ENCODE measurements at regions not wholly inside any gene's neighbourhood (a gene's known extent, or its start where the extent isn't known, plus 50 kb on each side); places are given as distances from the start of the nearest gene placed in this dataset.

DNA sequence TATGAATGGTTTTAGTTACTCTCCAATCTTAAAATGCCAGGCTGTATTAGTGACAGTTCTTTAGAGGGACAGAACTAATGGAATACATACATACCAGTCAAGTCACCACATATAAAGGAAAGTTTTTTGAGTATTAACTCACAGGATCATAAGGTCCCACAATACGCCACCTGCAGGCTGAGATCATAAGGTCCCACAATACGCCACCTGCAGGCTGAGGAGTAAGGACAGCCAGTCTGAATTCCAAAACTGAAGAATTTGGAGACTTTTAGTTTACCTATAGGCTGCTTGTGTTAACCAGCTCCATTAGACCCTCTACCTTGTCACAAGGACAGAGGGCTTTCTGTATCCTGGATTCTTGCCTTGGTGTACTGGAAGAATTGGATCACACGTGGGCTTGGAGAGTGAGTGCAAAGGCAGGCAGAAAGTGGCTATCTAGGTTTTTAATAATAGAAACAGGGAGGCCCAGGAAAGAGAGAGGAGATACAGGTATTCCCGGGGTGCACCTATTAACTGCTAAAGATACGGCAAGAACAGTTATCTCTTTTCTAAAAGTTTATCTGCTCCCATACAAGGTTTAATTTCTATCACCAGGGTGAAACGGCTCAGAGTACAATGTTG, 234.9 kb upstream of the CYRIA start:
- peak; percentile 2 for DNase-seq (ENCODE audit: low spot score)

DNA sequence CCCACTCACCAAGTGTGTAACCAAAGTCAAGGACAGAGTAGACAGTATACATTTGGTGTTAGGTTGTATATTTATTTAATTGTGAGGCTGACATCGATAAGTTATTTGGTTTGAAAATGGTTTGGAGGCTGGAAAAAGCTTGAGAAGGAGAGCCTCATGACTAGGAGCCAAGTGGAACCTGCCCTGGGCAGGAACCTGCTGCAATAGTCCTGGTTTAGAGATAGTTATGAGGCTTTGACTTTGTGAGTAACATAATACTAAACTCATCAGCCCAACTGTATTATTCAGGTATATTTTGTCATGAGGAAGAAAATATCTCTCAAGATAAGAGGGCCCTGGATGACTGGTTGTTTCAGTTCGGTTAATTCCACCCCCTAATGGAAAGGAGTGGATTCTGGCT, 234.3 kb upstream of the CYRIA start:
- no peak for DNase-seq (ENCODE audit: low spot score)

DNA sequence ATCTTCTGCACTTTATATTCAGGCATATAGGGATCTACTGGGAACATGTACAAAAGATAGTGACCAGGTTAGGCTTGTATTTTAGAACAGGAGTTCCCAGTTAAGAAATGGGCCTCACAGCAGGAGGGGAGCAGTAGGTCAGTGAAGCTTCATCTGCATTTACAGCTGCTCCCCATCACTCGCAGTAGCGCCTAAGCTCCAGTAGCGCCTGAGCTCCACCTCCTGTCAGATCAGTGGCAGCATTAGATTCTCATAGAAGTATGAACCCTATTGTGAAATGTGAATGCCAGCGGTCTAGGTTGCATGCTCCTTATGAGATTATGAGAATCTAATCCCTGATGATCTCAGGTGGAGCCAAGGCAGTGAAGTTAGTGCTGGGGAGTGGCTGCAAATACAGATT, 224.4 kb upstream of the CYRIA start:
- no peak for DNase-seq (ENCODE audit: low spot score)

DNA sequence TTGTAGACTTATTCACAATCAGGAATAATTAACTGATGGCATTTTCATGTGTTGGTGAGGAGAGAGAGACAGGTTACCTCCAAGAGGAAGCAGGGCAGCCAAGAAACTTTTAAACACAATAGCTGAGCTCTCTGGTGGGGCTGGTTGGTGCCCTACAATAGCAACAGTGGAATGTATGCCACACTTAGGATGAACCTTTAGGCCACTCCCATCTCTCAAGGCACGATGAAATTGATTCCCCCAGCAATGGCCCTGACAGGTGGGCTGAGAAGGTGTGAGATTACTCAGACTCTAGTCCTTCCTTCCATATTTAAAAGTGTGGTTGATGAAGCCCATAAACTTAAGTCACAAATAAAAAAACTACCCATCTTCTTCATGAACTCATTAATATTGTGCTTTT, 219.4 kb upstream of the CYRIA start:
- no peak for DNase-seq (ENCODE audit: low spot score)

DNA sequence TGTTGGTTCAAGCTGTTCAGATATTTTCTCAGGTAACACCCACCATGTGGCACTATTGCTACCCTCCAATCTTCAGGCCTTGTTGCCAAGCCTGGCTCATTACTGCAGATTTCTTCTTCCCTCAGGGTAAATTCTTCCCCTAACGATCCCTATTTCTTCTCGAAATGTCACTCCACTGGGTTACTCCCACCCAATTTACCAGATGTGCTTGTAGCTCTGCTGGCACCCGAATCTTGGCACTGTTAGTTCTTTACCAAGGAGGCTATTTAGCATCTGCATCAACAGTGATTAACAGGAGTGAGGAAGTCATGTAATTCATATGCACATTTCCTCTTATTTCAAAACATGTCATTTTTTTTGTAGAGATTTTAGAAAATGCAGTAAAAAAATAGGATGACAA, 217.1 kb upstream of the CYRIA start:
- DNase-seq (ENCODE audit: low spot score), result no peak

DNA sequence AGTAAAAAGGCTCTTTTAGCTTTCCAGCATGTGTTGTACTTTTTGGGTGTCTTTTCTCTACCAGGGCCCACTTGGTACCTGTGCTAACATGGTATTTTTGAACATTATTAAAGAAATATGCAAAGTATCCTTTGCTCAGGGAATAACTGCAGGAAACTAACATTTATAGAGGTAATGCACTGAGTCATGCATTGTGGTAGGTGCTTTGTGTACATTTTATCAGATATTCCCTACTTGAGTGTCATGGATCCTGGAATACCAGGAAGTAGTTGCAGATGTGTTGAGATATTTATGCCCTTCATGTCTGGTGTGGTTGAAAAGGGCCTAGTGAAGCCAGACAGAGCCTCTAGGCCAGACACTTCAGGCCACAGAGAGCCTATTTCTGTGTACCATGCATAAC, 215.5 kb upstream of the CYRIA start:
- no peak for DNase-seq (ENCODE audit: low spot score)

DNA sequence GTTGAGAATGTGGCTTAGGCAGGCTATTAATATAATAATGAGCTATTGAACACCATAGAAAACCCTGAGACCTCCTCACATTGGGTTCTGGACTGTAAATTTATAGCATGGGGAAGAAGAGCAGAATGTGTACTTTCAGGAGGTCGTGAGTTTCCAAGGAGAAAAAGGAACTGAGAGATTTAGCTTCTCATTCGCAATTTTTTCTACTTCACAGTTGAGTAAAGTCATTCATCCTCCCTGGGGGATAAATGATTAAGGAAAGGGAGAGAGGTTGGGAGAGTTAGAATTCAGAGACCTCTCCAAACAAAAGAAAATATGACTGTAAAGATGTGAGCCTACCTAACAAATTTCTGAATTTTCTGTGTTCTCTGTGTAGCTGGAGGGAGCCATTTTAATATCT, 205.8 kb upstream of the CYRIA start:
- no peak for DNase-seq (ENCODE audit: low spot score)

DNA sequence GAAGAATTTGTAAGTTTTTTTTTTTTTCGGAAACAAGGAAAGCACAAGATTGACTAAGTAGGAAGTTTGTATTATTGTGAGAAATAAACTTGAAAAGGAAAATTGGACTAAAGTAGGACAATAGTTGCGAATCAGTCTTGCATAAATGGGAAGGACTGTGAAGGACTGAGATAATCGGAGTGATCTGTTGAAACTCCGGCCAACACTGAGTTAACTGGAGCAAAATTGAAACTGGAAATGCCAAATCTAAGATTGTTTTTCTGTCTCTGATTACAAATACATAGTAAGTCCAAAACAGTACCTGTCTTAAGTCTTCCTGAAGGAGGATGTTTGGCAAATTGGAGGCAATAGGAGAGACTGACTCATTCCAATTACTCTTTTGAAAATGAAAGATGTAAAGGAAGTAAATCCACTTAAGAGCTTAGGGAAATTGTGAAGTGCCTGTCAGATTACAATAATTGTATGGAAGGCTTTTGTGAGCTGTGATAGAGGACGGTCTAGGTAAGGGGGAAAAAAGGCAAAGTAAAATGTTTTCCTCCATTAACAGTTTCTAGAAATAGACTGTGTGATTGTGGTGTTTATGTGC, 204.9 kb upstream of the CYRIA start:
- no peak for DNase-seq (ENCODE audit: low spot score)

DNA sequence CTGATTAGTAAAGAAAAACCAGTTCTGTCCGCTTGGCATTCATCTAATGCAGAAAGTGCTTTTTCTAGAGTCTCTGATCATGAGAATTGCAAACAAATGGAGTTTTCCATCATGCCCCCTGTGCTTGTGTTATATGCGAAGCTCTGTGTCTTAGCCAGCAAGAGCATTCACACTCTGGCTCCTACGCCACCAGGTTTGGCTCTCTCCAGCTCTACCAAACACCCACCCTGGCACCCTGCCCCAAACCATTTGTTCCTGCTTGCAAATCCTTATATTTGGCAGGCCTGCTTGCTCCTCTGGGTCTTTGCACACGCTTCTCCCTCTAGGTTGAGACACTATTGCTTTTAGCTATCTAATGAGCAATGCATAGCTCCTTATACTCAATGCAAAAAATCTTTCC, 204.1 kb upstream of the CYRIA start:
- DNase-seq (ENCODE audit: low spot score), result no peak

DNA sequence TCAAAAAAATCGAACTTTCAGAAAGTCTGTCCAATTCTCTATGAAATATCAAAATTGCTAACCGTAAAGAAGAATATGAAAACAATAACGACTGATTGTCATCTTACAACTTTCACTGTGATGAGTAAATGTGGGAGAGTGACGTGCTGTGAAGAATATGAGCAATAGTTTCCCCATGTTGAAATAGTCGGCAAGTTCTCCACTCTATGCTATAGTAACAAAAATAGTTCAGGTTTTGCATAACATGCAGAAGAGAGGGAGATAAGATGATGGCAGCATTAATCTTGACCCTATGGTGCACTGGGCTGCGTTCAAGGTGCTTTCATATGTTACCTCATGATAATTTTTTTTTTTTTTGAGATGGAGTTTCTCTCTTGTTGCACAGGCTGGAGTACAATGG, 196.8 kb upstream of the CYRIA start:
- no peak for DNase-seq (ENCODE audit: low spot score)

DNA sequence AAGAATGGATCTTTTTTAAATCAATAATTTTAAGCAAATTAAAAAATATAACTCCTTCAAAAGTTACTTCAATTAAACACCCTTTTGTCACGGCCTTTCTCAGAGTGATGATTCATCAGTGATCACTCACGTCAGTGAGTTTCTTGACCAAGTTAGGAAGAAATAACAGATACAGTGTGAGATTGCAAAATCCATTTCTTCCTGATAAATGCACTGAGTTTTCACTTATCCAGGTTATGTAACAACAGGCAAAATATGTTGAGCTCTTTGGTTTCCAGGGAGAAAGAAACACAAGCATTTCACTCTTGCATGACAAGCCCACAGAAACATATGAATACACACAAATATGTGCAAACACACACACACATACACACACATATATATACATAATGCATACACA, 195.9 kb upstream of the CYRIA start:
- no peak for DNase-seq (ENCODE audit: low spot score)

DNA sequence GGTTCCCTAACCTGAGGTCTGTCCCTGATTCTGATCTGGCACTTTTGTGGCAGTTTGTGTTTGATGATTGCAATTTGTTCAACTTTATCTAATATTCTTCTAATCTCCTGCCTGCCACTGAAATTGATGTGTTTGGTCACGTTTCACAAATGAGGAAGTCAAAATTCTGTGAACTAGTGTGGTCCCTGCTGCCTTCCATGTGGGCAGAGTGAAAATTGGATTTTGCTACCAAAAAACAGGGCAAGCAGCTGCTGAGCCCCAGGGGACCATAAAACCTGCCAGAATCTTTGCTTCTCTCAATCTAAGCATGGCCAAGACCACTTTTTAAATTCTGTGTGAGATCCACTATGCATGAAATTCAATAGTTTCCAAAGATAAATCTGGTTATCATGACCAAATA, 195.5 kb upstream of the CYRIA start:
- no peak for DNase-seq (ENCODE audit: low spot score)

DNA sequence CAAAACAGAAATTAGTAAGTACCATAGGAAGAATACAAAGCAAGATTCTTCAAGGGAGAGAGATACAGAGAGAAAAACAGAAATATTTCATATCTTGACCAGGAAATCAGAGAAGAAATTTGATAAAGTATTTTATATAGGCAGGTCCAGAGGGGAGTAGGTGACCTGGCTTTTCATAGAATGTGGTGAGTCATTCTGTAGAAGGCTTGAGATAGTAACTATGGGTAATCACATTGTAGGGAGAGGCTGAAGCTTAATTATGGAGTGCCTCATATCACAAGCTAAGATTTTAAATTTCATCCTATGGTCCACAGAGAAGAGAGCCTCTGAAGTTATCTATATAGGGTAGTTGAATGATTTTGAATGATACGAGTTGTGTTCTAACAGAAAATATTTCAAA, 195.0 kb upstream of the CYRIA start:
- no peak for DNase-seq (ENCODE audit: low spot score)

DNA sequence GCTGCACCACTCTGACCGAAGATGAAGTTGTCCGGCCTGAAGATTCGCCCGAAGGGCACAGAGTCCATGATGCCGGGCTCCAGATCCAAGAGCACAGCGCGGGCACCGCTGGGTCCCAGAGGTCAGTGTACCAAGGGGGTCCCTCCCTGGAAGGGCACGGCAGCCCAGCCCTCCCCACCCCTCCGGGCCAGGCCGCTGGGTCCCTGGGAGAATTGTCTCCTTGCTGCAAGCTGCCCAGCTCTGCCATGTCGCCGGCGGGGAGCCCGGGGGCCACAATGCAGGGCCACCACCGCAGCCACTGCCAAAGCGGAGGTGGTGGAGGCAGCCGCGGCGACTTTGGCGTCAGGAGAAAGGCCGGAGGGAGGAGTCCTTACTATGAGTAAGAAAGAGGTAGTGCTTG, 189.5 kb upstream of the CYRIA start:
- no peak for DNase-seq (ENCODE audit: low spot score)

DNA sequence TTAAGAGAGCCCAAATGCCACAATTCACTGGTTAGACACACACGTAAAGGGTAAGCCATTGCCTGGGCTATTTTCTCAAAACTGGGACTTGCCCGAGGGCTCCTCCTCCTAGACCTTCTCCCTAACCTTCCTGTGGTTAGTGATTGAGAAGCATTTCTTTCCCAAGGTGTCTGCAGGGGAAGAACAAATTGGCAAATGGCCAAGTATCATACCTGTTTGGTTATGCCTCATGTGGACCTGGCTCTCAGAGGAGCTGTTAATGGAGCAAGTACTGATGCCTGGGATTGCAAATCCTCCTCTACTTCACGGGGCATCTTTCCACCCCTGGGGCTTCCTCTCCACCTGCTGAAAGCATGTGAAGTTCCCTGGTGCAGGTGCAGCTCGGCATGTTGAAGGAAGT, 187.5 kb upstream of the CYRIA start:
- no peak for DNase-seq (ENCODE audit: low spot score)

DNA sequence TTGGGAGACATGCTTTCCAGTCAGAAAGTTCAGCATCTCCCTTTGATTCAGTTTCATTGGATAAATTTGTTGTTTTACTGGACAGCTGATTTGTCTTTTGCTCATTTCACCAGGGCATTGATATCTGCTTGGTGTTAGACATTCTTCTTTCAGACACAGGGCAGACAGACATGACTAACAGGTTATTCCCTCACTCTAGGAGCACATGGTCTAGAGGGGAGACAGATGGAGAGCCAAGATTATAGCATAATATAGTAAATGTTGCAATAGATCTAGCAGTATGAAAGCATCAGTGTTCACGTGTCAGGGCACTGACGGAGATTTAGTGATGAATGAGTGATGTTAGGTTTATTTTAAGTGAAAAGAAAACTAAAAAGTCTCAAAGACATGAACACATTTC, 187.0 kb upstream of the CYRIA start:
- no peak for DNase-seq (ENCODE audit: low spot score)

DNA sequence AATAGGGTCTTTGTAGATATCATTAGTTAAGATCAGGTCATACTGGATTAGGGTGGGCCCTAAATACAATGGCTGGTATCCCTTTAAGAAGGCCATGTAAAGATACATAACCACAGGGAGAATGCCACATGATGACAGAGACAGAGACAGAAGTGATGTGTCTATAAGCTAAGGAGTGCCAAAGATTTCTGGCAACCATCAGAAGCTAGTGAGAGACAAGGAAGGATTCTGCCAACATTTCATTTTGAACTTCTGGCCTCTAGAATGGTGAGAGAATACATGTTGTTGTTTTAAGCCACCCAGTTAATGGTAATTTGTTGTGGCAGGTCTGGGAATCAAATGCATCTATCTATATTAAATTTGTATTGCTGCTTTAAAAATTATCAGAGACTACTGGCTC, 185.5 kb upstream of the CYRIA start:
- DNase-seq (ENCODE audit: low spot score), result no peak

DNA sequence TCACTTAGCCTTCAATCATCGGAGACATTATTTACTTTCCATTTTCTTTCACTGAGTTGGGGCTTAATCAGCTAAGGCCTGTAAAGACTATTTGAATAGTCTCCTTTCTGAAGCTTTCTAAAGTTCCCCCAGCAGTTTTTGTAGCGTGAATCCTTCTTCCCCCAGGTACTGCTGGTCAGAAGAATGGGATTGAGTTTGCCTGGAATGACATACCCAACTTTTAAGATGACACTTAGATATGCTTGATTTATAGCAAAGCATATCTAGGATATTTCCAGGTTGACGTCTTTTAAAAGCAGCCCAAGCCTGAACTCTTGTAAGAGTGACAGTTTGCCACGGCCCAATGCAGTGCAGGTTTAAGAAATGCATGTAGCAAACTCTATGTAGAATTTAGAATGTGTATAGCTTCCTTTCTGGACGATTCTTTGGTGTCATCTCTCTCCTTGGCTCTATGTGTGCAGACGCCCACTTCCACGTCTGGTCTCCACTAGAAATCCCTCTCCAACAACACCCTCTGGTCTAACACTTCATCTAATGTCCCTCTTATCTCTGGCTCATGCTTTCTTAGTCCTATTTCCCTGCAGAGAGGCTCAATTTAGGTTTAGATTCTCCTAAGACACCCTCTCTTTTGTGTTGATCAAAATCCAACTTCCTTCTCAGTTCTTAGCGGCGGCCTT, 175.0 kb upstream of the CYRIA start:
- no peak for DNase-seq (ENCODE audit: low spot score)

DNA sequence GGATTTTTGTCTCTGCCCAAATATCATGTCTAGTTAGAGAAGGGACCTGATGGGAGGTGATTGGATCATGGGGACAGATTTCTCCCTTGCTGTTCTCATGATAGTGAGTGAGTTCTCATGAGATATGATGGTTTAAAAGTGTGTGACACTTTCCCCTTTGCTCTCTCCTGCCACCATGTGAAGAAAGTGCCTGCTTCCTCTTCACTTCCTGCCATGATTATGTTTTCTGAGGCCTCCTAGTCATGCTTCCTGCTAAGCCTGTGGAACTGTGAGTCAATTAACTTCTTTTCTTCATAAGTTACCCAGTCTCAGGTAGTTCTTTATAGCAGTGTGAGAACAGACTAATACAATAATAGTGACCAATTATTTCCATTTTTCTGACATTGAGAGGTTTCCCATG, 167.3 kb upstream of the CYRIA start:
- DNase-seq (ENCODE audit: low spot score), result no peak

DNA sequence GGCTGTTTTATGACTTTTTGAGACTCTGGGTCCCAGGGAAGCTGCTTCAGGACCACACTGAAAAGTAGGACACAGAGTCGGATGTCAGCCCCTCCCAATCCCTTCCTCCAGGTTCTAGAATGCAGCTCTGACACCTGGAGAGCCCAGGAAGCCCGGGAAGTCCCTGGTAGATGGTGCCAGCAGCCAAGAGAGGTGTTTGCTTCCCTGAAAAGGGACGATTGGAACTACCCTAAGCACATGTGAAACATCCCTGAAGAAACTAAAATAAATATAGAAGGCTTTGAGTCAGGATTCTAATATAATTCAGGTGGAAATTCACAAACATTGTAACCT, 163.2 kb upstream of the CYRIA start:
- no peak for DNase-seq (ENCODE audit: low spot score)

DNA sequence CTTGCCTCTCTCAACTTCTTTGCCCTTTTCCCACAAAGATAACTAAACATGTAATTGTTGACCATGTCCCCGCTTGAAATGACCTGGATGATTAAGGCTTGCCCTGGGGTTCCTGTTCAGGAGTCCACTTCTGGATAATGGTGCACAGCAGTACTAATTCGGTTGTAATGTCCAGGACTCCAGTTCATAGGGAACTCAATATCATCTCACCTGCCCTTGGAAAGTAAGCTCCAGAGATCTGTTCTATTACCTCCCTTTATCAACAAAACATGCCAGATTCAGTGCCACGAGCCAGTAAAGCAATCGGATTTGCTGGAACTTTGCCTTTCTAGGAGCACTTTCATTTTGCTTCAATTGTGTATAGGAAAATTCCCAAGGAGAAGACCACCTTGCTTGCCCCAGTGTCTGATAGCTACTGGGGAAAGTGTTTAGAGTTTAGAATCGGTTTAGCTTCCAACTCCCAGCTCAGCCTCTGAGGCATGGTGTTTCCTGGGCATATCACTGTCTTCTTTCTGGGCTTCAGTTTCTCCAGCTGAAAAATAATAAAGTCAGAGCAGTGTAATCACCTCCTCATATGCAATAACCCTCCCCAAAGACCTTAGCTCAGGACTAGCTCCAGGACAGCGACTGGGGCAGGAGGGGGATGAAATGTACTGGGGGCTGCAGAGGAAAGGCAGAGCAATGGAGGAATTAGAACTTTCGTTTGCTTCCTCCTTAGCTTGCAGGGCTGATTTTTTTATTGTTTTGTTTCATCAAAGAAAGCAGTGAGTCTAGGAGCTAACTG, 162.6 kb upstream of the CYRIA start:
- DNase-seq (ENCODE audit: low spot score), result no peak

DNA sequence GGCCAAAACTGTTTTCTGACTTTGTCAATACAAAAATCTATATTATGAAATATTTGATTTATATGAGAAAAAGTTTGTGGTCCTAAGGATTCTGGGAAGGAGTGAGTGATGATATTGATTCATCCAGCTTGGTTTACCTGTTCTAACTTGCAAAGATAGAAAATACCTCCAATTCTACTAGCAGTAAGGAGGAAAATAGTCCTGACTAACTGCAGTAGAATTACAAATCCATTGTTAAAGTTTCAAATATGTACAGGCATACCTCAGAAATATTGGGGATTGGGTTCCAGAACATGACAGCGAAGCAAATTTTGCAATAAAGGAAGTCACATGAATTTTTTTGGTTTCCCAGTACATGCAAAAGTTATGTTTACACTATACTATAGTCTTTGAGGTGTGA, 158.8 kb upstream of the CYRIA start:
- no peak for DNase-seq (ENCODE audit: low spot score)

DNA sequence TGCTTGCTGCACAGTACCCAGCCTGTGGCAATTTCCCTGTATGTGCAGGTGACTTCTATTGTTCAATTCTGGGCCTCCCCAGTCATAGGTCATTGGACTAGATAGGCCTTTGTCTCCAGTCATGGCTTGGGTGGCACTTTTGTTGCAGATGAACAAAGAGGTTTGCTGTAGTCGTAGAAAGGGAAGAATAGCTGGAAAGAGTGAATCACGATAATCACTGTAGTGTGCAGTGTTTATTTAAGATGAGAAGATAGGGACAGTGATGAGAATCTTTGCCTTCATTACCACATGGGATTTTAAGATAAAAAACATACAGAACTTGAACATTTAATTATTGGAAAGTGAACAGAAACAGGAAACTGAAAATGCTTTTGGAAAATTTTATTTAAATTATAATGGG, 156.1 kb upstream of the CYRIA start:
- no peak for DNase-seq (ENCODE audit: low spot score)

DNA sequence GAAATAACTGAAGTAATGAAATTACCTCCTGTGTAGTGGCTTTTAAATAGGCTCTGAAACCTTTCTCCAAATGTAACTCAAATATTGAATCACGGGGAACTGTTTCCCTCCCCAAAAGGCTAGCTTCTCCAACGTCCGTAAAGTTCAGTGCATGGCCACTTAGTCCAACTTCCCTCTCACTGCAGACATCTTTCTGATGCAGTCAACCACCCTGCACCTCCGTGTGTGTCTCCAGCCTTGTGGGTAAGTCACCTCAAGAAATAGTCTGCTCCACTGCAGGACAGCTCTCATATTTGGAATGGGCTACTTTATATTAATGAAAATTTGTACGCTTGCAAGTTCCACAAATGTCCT, 152.5 kb upstream of the CYRIA start:
- DNase-seq (ENCODE audit: low spot score), result no peak
